Keratinocyte (primary cell): ENCODE measurements at regions not wholly inside any gene's neighbourhood (a gene's known extent, or its start where the extent isn't known, plus 50 kb on each side); places are given as distances from the start of the nearest gene placed in this dataset.

ENCODE experiments used
- CTCF ChIP-seq, 3 experiments: IDR thresholded peaks in 1 of 3; conservative IDR thresholded peaks in 1 of 3; optimal IDR thresholded peaks in 1 of 3; 2 replicates in 2 of 3; 3 replicates in 1 of 3; pipeline versions ENCODE3 to v1.5.1; 2011; ENCODE audit warnings: low read length in 3 of 3, mild to moderate bottlenecking in 3 of 3, moderate library complexity in 2 of 3, control low read depth in 1 of 3, inconsistent platforms in 1 of 3; ENCODE audit not compliant: insufficient read depth in 2 of 3; ENCODE audit errors: extremely low read depth in 1 of 3
- EZH2 ChIP-seq: IDR thresholded peaks from one replicate; pipeline ENCODE4 v1.6.1; 2012; ENCODE audit warnings: inconsistent platforms, mild to moderate bottlenecking, low read length, moderate library complexity

- TF ChIP-seq CTCF (optimal IDR thresholded peaks at IDR 0.05 in 1 of 3, IDR thresholded peaks at IDR 0.05 in 1 of 3, conservative IDR thresholded peaks at IDR 0.05 in 1 of 3; ENCODE audit: extremely low read depth in 1 of 3, insufficient read depth in 2 of 3, low read length in 3 of 3) (no peak), EZH2 (no peak)
Measured at GRCh38 chr6:6714118-6714897, 125.8 kb downstream of the LY86 start.
